ENCODE measurements at regions not wholly inside any gene's neighbourhood (a gene's known extent, or its start where the extent isn't known, plus 50 kb on each side); places are given as distances from the start of the nearest gene placed in this dataset.
"Not testable (repeated sequence)": the region's sequence is repeated elsewhere in the genome, so short reads cannot be mapped to it uniquely, and the experiment has no call there.

DNA sequence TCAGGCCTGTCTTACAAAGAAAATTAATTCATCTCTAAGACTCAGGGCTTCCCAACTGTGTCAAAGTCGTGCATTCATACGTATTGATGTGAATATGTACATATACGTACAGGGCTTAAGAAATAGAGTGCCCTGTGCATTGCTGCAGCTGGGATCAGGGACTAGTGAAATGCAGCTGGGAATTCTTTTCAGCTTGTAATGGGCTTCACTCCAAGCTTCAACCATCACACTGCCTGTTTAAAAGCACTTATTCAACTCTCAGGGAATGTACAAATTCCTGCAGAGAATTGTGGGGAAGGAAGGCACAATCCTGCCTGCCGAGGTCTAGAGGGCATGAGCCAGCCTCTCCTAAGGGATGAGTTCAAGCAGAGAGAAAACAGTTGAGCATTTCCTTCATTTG is 59.6 kb upstream of the MAN2A1 start:
- no peak for FAIRE-seq

DNA sequence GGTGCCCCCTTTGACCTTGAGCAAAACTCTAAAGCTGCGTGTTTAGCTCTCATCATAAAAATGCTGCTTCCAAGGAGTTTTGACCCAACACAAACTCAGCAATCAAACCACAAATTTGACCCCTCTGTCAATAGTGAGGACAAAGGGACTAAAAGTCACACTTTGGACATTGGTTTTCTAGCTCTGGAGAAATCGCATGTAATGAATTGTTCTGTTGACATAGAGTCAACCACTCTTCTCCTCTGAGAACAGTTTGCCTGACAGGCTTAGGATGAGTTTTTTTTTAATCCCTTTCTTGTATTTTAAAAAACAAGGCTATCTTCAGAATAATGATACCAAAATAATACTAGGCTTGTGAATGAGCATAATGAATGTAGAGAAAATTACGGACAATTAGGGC is 61.1 kb upstream of the MAN2A1 start:
- no peak for FAIRE-seq

DNA sequence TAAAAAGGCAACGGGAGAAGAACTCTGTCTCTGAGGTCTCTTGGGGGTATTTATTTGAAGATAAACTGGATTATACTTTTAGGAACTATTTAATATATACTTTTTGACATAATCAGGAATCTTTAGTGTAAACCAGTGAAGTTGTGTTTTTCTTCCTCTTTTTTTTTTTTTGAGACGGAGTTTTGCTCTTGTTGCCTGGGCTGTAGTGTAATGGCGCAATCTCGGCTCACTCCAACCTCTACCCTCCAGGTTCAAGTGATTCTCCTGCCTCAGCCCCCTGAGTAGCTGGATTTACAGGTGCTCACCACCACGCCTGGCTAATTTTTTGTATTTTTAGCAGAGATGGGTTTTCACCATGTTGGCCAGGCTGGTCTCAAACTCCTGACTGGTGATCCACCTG is 68.5 kb upstream of the MAN2A1 start:
- not testable (repeated sequence) for FAIRE-seq

DNA sequence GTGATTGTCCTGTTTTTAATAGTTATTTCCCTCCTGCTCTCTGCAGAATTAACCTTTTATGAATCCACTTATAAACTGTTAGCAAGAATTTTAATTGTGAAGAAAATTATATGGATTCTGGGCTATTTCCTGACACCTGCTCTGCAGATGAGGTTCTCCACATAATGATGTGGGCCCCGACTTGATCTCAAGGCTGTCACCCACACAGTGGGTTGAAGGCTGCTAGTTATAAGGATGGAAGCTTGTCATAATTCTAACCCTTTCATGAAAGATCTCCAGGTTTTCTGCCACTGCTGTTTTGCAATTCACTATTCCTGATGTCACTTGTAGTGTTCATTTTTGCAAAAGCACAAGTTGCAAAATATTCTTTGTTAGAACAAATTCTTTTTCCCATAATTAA is 69.1 kb upstream of the MAN2A1 start:
- FAIRE-seq, result no peak

DNA sequence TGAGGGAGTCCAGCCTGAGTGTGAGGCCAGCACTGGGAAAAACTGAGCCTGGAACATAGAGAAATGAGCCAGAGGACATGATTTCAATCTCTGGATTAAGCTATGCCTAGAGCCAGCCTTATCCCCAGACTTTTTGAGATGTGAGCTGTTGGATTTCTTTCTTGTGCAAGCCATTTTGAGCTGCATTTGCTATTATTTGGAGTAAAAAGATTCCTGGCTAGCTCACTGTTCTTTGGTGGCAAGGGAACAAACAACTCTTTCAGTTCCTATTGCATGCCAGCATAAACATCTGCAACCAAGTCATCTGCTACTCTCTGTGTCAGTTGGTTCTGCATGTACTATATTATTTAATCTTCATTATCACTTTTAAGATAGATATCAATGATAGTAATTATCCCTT is 70.1 kb upstream of the MAN2A1 start:
- no peak for FAIRE-seq

DNA sequence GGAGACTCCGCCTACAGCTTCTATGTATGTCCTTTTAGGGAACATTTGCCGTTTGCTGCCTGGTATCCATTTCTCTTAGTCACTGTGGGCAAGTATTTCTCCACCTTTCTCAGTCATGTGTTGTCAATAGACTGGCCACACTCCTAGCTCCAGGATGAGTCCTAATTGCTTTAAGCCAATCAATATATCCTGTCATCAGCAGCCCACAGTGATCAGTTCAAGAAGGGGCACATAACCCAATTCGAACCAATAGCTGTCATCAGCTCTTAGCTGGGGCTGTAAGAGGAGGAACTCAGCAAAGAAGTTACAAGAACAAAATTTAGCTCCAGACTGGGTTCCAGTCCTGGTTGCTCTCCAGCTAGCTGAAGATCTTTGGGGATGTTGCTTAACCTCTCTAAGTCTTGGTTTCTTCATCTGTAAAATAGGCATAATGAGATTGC is 70.7 kb upstream of the MAN2A1 start:
- FAIRE-seq, result no peak

DNA sequence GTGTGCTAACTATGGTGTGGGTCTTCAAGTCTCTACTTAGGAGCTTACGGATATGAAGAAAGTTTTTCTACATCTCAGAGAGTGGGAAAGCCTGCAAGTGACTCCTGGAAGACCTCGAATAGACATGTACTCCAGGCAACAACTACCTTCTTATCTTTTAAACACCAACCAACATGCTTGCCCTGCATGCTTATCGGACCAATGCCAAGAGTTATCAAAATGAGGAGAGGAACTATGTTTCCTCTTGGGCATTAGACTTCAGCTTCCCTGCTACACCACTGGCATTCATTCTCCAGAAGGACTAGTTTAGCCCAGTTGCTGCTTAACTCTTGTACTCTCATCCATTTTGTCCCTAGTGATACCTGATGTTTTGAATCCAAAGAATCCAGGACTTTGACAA is 74.7 kb upstream of the MAN2A1 start:
- no peak for FAIRE-seq

DNA sequence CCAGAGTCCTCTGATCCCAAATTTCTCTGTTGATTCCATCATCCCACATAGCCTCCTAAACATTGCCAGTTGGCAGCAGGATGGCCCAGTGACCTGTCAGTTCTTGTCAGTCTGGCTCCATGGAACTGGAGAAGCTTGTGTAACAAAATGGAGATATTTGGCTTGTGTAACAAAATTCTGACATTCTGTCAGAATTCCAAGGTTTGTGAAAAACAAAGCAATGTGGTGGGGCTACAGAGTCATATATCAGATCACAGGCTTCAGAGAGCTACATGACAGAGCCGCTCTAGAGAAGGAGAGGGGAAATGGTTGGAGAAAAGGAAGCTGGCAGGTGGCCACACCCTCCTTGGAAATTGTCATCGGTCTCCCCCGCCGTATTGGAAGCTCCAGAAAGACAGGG is 75.4 kb upstream of the MAN2A1 start:
- FAIRE-seq, result no peak

DNA sequence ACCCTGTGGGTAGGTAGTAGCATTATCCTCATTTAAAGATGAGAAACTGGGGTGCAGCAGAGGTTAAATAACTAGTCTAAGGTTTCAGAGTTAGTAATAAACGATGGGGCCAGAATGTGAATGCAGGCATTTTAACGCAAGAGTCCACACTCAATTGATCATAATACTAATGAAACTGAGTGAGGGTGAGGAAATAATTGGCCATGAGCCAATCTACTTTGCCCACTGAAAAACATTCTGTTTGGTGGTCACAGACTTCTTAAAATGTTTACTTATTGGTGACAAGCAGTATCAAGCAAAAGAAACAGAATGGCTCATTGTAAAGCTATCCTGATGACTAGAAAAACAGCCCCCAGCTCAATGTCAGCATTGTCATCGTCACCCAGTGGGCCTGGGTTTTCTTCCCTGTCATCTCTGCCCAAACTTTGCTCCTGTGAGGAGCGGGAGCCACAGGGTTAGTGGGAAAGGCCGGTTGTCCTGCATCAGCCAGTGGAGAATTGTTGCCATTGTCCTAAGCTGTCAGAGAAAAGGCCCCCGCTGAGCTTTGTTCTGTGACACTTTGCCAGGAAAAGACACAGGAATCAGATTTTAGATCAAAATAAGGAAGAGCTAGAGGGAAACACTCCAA is 77.3 kb upstream of the MAN2A1 start:
- no peak for FAIRE-seq

DNA sequence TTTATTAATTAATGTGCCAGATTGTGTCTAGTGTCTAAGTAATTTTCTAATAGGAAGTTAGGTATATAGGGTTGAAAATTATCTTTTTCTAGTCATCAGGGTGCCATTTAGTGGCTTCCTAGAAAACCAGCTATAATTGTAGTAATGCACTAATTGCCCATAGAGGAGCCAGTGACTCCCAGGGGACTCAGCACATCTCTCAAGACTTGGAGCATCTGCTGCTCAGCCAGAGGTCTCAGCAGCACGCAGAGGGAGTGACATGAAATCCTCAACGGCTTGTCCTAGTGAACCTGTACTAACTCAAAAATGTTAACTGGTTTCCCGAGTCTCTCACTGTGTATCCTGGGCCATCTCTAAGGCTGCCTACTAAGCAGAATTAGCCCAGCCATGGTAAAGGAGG is 78.2 kb upstream of the MAN2A1 start:
- FAIRE-seq, result no peak

DNA sequence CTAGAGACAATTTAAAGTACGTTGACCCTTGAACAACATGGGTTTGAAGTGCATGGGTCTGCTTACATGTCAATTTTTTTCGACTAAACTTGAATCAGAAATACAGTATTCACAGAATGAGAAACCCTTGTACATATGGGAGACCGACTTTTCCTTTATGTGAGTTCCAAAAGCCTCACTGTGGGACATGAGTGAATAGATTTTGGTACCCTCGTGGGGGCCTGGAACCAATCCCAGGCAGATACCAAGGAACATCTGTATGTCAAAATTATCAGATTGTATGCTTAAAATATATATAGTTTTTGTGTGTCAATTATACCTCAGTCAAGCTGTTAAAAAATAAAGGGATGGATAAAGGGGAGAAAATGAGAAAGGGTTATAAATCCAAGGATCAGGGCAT is 78.7 kb upstream of the MAN2A1 start:
- FAIRE-seq, result no peak

DNA sequence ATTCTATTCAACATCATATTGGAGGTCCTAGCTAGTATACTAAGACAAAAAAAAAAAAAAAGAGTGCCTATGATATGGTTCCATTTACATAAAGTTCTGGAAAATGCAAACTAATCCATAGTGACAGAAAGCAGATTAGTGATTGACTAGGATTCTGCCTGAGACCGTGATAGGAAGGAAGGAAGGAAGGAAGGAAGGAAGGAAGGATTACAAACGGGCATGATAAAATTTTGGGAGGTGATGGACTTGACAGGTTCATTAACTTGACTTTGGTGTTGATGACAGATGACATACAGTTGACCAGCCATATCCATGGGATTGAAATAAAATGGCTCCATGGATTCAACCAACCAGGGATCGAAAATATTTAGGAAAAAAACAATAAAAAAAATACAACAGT is 79.1 kb upstream of the MAN2A1 start:
- no peak for FAIRE-seq

DNA sequence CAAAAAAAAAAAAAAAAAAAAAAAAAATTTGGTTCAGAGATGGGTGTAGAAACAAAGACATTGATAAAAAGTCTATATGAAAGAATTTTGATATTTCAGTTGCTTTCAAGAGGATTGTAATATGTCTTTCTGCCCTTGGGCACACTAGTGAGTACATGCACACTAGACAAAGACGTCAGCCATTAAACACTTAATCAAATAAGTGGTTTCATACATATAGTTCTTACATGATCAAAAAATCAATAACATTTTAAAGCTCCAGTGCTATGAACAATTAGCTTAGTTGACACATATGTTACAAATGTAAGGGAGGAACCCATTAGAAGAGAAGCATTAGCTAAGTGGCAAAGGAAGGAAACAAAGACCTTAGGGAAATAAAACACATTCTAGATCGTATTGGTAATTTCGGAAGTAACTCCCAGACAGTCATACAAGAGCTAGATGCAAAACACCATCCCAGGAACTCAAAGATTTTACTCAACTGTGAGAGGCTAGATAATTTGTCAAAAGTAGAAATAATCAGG is 84.5 kb upstream of the MAN2A1 start:
- FAIRE-seq, result no peak

DNA sequence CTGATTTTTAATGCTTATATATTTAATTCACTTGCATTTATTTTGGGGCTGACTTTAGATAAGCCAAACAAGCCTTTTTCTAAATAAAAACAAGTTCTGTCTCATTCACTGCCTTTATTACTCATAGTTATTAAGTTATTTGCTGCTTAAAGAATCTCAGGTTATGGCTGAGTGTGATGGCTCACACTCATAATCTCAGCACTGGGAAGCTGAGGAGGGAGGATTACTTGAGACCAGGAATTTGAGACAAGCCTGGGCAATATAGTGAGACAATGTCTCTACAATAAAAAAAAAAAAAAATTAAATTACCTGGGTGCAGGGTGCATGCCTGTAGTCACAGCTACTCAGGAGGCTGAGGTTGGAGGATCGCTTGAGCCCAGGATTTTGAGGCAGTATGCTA is 85.0 kb upstream of the MAN2A1 start:
- no peak for FAIRE-seq

DNA sequence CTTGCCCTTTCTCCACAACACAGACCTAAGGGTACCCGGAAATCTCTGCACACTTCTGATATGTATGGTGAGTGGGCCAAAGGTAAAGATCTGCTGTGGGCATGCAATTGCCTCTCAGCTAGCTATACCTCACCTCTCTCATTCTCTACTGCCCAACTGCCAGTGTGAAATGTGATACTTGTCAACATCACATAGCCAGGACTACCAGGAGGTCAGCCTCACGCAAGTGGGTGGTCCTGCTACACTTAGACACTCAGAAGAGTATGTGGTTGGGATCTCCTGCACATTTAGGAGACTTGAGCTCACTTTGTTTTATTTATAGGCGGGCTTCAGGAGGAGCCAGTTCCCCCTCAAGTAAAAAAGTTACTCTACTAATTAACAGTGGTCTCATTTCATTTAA is 88.0 kb upstream of the MAN2A1 start:
- no peak for FAIRE-seq

DNA sequence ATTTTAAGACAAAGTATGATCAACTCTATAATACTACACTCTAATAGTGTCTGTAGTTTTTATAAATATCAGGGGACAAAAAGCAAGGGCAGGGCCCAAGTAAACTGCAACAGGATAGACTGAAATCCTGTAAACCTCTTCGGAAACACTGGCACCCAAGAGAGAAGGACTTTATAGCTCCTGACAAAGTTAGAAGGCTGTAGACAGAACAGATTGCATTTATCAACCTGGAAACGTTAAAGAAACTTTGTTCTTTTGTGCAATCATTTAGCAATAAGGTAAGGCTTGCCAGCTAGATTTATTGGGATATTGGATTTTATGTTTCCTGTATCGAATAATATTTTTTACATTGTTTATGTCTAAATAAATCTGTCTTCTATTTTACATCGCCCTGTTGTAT is 91.8 kb upstream of the MAN2A1 start:
- no peak for FAIRE-seq

DNA sequence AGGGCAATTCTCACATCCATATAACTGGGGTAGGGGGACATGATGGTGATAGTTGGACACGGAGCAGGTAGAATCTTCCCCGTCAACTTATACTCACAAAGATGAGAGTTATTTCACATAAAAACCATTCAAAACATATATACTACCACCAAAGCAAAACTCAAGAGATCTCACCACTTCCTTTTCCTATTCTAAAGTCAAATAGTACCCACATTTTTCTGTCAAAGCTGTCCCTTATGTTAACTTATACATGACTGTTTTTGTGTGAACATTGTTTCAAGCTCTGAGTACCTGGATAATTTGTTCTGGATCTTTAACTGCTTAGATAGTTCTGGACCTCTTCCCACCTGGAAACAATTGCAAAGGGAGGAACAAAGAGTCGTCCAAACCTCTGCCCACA is 95.5 kb upstream of the MAN2A1 start:
- no peak for FAIRE-seq

DNA sequence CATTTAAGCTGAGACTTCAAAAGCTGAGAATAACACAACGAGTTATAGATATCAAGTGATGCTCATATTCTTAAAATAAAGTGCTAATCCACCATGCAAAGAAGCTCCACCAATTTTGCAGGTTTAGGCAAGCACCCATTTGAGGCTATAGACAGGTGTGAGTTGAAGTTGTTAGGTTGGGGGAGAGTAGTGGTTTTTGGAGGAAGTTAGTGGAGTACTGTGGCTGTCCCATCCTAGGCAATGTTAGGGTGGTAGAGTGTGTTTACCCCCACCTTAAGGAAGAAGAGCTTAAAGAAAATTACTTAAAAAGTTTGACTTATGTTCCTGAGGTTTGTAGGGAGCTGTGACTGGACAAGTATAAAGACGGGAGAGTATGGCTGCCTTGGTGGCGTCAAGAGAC is 98.9 kb upstream of the MAN2A1 start:
- no peak for FAIRE-seq

DNA sequence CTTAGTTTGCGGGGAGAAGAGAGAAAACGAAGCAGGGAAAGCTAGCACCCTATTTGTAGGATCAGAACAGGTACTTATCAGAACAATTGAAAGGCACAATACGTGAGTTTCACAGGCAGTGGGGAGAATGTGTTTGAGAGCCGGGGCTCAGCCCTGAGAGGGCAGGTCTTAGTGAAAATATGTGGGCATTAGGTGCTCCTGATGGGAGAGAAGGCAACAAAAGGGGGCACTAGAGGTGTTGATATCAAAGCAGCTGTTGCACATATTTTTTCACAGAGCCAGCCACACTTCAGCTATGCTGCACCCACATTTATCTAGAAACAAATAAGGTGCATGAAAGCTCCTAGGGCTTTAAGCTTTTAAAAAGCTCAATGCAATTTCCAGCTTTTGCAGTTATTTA is 99.7 kb upstream of the MAN2A1 start:
- FAIRE-seq, result no peak

DNA sequence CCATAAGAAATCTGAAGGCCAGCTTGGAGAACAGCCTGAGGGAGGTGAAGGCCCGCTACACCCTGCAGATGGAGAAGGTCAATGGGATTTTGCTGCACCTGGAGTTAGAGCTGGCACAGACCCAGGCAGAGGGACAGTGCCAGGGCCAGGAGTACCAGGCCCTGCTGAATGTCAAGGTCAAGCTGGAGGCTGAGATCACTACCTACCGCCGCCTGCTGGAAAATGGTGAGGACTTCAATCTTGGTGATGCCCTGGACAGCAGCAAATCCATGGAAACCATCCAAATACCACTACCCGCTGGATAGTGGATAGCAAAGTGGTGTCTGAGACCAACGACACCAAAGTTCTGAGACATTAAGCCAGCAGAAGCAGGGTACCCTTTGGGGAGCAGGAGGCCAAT is 100.5 kb upstream of the MAN2A1 start:
- no peak for FAIRE-seq

DNA sequence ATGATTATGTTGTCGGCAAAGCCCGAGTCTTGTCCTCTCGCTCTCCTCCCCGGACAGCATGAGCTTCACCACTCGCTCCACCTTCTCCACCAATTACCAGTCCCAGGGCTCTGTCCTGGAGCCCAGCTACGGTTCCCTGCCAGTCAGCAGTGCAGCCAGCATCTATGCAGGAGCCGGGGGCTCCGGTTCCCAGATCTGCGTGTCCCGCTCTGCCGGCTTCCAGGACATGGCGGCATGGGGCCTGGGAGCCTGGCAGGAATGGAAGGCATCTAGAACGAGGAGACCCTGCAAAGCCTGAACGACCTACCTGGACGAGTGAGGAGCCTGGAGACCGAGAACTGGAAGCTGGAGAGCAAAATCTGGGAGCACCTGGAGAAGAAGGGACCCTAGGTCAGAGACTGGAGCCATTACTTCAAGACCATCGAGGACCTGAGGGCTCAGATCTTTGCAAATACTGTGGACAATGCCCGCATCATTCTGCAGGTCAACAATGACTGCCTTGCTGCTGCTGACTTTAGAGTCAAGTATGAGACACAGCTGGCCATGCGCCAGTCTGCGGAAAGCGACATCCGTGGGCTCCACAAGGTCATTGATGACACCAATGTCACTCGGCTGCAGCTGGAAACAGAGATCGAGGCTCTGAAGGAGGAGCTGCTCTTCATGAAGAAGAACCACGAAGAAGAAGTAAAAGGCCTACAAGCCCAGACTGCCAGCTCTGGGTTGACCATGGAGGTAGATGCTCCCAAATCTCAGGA is 101.3 kb upstream of the MAN2A1 start:
- no peak for FAIRE-seq

DNA sequence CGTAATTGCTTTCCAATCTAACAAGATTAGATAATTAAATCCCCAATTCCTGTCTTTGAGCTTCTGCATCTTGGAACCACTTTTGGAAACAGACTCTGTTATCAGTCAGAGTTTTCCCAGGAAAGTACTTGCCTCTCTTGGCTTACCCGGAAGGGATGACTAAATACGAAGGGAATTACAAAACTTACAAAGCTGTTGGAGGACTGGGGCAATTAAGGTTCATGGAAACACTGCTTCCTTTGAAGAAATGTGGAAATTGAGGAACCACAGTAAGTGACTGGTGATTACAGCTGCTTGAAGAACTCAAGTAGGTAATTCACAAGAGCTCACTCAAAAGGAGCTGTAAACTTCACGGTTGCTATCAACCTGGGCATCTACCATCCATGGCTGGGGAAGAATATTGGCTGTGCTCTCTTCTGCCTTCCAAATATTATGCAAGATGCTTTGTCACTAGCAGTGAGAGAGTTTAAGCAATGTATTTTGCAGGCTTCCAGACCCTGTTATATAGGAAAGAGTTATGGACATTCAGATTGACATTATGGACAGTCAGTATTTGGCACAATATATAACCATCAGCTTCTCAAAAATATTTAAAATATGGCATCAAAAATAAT is 104.6 kb upstream of the MAN2A1 start:
- no peak for FAIRE-seq

DNA sequence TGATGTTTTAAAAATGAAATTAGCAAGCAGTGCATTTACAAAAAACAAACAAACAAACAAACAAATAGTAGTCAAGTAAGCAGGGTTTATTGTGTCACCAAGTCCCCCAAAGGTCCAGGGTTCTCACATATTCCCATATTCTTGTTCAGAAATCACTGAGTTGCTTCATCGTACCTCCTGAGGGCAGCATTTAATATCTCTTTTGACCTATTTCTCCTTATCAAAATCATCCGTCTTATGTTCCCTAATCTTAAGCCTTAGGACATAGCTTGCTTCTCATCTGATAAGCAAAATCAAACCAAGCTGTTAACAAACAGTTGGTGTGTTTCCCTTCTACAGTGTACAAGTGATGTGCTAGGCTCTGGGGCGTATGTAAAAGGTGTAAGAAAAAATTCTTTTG is 109.5 kb upstream of the MAN2A1 start:
- no peak for FAIRE-seq

DNA sequence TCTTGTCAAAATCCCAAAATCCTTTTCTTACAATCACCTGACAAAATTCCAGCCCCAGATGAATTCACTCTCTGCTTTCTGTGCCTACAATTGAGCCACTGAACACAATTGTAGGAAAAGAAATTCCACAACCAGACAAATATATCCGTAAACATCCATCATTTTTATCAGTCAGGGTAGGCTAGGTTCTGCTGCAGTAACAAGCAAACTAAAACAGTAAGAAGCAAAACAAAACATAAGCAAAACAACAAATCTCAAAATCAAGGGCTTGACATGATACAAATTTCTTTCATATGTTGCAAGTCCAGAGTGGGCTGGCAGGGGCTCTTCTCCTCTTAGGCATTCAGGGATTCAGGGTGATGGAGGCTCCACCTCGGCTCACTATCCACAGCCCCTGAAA is 114.2 kb upstream of the MAN2A1 start:
- no peak for FAIRE-seq

All from A204.1 (cell line).